Astrocyte of the spinal cord (primary cell): ENCODE measurements at regions not wholly inside any gene's neighbourhood (a gene's known extent, or its start where the extent isn't known, plus 50 kb on each side); places are given as distances from the start of the nearest gene placed in this dataset.

Experiments
- DNase-seq: peaks from one replicate; pipeline ENCODE4 v3.0.0; 2011; ENCODE audit warnings: low read depth, low spot score
- H3K4me3 ChIP-seq: 2 replicates; pipeline ENCODE4 v1.5.1; 2011; ENCODE audit warnings: low read depth, mild to moderate bottlenecking, low read length, moderate library complexity
- in situ Hi-C: cut with HindIII; loops from 2 replicates; pipeline ENCODE4 v1.10.0; 2017; ENCODE audit warnings: low sequenced_read_pairs
- TF ChIP-seq, protein P1 (sequence below): IDR thresholded peaks from 2 replicates; pipeline ENCODE4 v1.5.1; 2012; ENCODE audit warnings: low read depth, mild to moderate bottlenecking, low read length, inconsistent platforms

- in situ Hi-C loops = no loop called here
- TF ChIP-seq, protein P1, sequence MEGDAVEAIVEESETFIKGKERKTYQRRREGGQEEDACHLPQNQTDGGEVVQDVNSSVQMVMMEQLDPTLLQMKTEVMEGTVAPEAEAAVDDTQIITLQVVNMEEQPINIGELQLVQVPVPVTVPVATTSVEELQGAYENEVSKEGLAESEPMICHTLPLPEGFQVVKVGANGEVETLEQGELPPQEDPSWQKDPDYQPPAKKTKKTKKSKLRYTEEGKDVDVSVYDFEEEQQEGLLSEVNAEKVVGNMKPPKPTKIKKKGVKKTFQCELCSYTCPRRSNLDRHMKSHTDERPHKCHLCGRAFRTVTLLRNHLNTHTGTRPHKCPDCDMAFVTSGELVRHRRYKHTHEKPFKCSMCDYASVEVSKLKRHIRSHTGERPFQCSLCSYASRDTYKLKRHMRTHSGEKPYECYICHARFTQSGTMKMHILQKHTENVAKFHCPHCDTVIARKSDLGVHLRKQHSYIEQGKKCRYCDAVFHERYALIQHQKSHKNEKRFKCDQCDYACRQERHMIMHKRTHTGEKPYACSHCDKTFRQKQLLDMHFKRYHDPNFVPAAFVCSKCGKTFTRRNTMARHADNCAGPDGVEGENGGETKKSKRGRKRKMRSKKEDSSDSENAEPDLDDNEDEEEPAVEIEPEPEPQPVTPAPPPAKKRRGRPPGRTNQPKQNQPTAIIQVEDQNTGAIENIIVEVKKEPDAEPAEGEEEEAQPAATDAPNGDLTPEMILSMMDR = no peak
- no peak overlapping the region for H3K4me3 ChIP-seq
- DNase-seq = no peak
These were observed 1505.6 kb downstream of the BRD1 start for GRCh38 chr22:48321986-48322545.

DNA sequence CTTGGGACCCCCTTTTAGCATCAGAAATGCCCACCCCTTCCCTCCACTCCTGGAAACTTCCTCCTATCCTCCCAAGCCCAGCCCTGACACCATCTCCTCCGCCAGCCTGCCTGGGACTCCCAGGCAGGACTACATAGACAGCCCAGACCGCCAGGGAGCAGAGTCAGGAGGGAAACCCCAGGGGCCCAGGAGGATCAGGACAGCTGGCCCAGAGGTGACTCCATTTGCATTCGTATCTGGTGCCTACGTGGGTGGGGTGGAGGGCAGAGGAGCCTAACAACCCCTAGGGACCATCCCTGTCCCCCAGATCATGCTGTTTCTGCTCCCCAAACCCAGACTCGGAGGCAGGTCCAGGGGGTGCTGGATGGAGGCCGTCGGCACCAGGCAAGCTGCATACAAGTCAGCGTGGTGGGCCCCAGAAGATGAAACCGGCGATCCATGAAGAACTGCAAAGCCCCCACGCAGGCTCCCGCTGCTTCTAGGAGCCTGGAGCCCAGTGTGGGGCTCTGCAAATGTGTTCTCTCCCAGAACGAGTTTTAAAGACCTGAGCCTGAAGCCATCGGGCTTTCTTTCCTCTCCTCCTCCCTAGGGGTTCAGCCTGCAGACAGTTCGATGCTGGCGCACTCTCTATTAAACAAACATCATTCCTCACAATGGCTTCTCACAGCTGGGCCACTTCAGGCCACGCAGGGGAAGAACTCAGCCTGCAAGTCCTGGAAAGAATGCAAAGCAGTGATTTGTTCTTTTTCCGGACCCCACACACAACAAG is 1506.8 kb downstream of the BRD1 start:
- no peak for DNase-seq
- in situ Hi-C loops = no loop called here
- TF ChIP-seq, protein P1 = no peak

DNA sequence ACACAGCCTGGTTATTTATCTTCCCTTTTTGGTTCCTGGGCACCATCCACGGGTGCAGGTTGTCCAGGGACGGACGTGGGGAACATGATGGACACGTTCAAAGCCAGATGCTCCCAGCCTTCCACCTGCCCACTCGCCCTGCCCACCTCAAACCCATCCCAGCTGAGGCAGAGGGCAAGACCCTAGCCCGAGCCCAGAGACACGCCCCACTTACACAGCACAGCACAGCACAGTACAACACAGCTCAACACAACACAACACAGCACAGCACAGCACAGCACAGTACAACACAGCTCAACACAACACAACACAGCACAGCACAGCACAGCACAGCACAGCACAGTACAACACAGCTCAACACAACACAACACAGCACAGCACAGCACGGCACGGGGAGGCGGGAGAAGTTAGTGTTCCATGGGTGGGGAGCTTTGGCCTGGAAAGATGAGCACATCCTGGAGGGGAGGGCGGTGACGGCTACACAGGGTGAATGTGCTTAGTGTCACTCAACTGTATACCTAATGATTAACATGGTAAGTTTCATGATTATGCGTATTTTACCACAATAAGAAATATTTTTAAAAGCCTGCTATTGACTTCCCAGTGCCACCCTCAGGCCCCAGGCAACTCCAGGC is 1507.5 kb downstream of the BRD1 start:
- no peak for DNase-seq
- in situ Hi-C loops = no loop called here
- TF ChIP-seq, protein P1 = no peak
- no peak overlapping the region for H3K4me3 ChIP-seq

More for the DNA sequence above, 1506.8 kb downstream of the BRD1 start:
- no peak overlapping the region for H3K4me3 ChIP-seq

- DNase-seq = no peak
- in situ Hi-C loops = no loop called here
- no peak overlapping the region for H3K4me3 ChIP-seq
- TF ChIP-seq, protein P1 = no peak
These were observed 1508.2 kb downstream of the BRD1 start for GRCh38 chr22:48319321-48320047.

DNA sequence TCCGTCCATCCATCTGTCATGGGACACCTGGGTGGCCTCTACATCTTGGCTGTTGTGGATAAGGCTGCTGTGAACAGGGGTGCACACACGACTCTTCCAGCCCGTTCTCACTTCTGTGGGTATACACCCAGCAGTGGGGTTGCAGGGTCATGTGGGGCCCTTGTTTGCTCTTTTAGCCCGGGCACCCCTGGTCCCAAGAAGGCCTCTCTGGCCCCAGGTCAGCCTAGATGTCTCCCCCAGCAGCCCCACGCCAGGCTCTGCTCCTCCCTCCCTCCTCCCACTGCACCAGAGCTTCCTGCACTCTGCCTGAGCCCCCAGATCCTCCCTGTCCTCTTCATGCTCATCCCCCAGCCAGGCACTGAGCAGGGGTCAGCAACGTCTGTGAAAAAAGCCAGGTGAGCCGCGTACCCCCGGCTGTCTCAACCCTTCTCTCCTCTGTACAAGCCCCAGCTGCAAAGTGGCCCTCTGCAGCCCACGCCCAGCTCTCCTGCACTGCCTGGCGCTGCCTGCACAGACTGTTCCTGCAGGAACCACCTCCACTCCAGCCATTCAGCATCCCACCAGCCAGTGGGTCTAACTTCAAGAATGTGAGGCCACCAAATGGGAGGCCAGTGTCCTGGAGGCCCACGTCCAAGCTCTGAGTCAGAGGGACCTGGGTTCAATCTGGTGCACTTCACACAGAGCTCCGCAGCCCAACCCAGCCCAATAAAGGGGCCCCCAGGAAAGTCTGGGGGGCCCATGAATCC is 1508.9 kb downstream of the BRD1 start:
- H3K4me3 ChIP-seq = no peak overlapping the region
- no peak for DNase-seq
- in situ Hi-C loops = no loop called here
- TF ChIP-seq, protein P1 = no peak

- TF ChIP-seq, protein P1 = no peak
- no peak overlapping the region for H3K4me3 ChIP-seq
- in situ Hi-C loops = no loop called here
- DNase-seq = no peak
These were observed 1509.5 kb downstream of the BRD1 start for GRCh38 chr22:48318173-48318572.
